ENCODE measurements at regions not wholly inside any gene's neighbourhood (a gene's known extent, or its start where the extent isn't known, plus 50 kb on each side); places are given as distances from the start of the nearest gene placed in this dataset.

DNA sequence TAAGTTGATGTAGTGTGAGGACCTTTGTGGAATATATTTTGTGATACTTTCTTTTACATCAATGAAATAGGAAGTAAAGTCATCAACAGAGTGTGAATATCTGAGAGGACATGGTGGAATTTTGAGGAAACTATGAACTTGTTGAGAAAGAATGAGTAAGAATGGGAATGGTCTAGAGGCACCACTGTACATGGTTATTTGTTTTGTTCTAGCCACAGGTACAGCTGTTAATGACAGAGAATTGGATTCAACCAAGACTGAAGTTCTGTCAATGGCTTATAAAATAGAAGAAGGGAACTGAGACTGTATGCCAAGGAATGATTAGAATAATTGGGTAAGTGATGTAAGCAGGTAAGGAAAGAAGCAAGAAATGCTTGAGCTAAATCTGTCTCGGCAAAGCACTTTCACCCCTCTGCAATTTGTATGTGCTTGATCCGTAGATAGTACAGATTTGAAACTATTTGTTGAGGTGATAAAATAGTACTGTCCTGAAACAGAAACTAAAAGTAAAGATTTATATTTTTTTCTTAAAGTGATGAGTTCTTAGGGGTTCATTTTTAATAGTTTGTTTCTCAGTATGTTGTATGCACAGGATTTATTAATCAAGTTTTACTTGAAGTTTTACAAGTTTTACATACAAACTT lies 468.8 kb upstream of the SMC2 start:
- DNase-seq (ENCODE audit: low spot score) = no peak

DNA sequence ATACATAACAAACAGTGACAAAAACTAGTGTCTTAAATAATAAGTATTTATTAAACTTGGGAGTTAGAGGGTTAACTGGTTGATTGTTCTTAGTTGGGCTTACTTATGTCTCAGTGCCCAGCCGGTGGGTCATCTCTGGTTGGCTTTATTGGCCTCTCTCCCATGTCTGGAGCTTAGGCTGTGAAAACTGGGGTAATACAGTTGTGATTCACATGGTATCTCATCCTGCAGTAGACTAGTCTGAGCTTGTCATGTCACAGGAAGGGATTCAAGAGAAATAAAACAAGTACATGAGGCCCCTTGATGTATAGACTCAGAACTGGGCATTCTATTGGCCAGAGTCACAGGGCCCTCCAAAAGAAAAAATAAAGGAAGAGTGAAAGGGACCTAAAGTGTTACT lies 466.4 kb upstream of the SMC2 start:
- no peak for DNase-seq (ENCODE audit: low spot score)

DNA sequence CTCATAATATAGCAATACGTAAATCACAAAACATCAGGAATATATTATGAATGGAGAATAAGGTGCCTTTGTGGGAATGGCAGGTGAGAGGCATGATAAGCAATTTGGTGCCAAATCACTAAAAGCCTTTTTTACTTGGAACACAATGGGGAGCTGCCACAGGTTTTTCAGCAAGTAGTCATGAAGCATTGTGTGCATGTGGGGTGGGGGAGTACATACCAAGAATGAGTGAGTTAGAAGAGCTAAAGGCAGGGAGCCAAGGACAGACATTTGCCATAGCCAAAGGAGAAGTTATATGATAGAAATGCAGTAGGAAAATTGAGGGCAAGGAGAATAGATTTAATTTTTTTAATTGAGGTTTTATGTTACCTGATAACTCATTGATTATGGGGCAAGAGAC lies 445.0 kb upstream of the SMC2 start:
- DNase-seq (ENCODE audit: low spot score) = no peak

DNA sequence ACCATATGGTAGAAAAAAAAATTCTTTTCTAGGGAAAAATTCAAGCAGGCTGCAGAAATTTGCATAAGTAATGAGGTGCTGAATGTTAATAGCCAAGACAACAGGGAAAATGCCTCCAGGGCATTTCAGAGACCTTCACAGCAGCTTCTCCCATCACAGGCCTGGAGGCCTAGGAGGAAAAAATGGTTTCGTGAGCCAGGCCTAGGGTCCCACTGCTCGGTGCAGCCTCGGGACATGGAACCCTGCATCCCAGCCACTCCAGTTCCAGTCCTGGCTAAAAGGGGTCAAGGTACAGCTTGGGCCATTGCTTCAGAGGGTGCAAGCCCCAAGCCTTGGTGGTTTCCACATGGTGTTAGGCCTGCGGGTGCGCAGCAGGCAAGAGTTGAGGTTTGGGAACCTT lies 436.0 kb upstream of the SMC2 start:
- DNase-seq (ENCODE audit: low spot score) = no peak

DNA sequence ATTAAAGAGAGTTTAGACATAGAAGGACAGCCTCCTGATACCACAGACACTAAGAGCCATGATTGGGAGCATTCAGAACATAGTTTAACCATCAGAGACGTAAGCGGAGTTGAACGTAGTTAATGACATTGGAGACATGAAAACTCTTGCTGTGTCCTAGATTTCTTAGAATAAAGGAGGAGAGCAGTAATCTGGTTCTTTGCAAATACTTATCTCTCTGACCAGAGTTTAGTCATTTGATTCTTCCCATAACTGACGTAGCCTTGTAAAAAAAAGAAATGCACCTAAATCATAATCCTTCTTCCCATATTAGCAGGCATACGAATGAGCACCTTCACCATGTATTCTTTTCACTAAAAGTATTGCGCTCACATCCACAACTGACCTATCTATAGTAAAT lies 433.3 kb upstream of the SMC2 start:
- DNase-seq (ENCODE audit: low spot score) = no peak

DNA sequence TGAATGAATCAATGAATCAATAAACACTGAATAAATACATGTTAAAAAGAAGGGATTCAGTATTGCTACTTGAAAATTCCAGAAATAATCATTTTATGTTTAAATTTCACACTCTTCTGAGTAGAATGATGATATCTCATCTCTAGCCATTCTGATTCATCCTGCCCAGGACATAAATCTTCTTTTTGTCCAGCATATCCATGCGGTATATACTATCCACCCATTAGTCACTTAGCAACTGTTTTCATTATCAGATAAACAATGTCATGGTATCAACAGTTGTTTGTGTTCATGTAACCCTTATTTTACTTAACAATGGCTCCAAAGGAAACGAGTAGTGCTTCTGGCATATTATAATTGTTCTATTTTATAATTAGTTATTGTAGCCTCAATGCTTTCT lies 432.4 kb upstream of the SMC2 start:
- DNase-seq (ENCODE audit: low spot score) = no peak

DNA sequence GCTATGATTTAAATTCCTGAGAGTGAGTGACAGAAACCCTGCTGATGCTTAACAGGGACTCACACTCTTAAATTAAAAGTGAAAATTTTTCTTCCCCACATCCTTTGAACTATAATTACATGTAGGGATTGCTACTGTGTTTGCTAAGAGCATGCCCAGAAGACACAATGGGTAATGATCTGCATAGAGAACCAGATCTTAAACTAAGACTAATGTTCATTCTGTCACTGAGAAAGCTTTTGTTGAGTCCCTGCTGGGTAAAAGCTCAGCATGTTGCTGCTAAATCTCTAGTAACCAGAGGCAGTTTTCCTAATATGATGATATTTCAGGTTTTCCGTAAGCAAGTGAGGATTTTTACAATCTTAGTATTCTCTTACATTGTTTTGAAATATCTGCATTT lies 424.8 kb upstream of the SMC2 start:
- DNase-seq (ENCODE audit: low spot score) = no peak

DNA sequence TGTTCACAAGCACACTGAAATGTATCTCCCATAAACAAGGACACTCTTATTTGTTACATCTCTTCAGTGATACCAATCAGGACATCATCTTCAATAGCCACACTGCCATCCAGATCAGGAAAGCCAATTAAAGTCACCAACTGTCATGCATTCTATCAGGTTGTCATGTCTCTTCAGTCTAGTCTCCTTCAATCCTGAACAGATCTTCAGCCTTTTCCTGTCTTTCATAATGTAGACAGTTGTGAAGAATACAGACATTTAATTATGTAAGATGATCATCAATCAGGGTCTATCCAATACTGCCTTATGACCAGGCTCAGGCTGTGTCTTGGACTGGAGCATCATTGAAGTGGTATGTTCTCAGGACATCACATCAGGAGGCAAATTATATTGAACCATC lies 419.8 kb upstream of the SMC2 start:
- no peak for DNase-seq (ENCODE audit: low spot score)

DNA sequence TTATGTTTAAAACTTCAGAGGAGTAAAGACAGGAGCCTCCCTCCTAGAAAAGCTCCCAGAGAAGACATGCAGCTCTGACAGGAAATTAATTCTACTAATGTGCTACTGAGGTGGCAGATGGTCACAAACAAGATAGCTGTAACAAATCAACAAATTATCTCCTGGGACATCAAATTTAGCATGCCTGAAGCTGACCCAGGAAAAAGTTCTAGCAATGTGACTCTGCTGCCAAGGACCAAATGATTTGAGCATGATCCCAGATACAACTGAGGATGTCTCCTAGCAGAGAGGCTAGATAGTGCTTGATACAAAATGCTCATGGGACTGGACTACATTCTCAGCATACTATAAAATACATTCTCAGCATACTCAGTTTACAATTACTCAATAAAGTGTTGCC lies 413.5 kb upstream of the SMC2 start:
- DNase-seq (ENCODE audit: low spot score) = peak; percentile 1

DNA sequence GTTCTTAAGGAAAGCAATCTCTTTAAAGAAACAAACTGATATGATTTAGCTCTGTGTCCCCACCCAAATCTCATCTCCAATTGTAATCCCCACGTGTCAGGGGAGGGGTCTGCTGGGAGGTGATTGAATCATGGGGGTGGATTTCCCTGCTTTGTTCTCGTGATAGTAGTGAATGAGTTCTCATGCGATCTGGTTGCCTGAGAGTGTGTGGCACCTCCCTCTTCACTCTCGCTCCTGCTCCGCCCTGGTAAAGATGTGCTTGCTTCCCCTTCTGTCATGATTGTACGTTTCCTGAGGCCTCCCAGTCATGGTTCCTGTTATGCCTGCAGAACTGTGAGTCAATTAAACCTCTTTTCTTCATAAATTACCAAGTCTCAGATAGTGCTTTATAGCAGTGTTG lies 412.7 kb upstream of the SMC2 start:
- no peak for DNase-seq (ENCODE audit: low spot score)

DNA sequence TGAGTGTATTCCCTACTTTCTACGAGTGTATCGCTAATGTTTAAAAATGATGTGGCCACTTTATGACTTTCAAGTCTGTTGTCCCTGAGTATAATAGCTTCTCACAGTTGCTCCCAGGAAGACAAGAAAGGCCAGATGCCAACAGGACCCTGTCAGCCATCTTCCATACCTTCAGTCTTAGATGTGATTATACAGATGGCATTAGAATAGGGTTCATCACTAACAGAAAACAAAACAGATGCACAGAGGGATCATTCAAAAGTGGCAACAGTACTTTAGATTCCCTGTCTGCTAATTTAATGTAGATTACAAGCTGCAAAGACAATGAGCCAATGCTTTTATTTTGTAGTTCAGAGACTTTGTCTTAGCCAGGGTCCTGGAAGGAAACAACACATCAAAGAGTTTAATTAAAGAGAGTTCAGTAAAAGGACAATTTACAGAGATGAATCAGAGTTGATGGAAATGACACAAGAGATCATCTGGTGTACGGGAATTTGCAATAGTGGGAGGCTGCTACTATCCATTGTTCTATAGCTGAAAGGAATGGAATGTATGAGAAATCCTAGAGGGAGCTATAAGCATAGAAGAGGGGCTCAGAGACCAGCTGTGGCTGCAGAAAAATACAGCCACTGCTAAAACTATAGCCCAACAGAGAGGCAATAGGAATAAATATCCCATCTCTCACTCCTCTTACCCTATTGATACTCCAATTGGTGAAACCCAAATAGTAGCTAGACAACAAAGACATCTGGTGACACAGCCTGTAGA lies 393.7 kb upstream of the SMC2 start:
- DNase-seq (ENCODE audit: low spot score) = no peak

DNA sequence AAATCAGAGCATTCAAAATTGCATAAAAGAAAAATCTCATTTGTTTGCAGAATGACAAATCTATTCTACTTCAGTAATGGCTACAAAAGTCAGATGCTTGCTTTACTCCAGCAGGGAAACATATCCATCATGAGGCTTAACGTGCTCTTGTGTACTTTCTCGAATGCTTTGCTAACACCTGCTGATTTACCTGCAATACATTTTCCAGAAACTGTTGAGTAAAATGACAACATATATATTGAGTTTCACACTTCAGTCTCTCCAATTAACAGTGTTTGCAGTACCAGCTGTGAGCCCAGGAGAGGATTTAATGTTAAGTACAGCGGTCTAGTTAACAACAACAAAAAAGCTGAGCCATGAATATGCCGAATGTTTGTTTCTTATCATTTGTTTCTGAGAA lies 391.5 kb upstream of the SMC2 start:
- no peak for DNase-seq (ENCODE audit: low spot score)

DNA sequence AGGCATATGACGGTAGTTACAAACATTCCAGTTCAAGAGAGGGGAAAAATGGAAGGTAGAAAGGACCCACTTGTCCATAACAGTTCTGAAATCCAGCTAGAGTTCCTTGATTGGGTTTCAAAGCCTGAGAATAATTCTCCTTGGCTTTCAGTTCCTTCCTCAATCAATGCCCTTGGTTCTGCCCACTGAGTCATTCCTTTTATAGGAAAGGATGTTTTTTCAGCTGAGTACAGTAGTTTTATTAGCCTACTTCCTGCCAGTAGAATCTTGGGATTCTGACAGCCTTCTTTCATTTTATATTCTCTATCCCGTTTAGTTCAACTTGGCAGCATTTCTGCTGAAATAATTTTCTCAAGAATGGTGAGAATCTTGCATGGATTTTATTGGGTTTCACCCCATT lies 386.9 kb upstream of the SMC2 start:
- DNase-seq (ENCODE audit: low spot score) = no peak

DNA sequence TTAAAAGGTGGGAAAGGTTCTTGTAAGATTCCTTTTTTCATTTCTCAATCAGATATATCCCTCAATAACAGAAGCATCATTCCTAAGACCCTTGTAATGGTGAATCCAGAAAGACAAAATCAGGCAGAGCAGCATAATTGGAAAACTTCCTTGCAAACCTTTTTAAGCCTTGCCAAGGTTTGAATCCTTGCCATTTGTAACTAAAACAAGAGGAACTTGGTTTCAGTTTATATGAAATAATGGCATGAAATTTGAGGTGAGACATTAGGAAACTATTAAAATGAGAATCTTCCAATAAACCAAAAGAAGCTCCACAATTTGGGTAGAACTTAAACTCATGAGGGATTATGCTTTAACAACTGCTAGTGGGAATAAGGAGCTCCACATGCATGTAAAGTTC lies 384.7 kb upstream of the SMC2 start:
- no peak for DNase-seq (ENCODE audit: low spot score)

DNA sequence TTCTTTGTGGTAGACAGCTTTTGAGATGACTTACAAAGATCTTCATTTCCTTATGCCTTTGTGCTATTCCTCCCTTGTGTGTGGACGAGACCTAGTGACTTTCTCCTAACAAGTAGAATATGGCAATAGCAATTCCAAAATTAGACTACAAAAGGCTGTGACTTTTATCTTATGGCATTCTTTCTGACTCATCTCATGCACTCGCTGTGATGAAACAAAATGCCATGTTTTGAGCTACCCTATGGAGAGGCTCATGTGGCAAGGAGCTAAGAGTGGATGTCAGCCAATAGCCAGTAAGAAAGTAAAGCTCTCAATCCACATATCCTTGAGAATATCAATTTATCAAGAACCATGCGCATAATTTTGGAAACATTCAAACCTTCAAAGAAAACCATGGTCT lies 380.5 kb upstream of the SMC2 start:
- no peak for DNase-seq (ENCODE audit: low spot score)

DNA sequence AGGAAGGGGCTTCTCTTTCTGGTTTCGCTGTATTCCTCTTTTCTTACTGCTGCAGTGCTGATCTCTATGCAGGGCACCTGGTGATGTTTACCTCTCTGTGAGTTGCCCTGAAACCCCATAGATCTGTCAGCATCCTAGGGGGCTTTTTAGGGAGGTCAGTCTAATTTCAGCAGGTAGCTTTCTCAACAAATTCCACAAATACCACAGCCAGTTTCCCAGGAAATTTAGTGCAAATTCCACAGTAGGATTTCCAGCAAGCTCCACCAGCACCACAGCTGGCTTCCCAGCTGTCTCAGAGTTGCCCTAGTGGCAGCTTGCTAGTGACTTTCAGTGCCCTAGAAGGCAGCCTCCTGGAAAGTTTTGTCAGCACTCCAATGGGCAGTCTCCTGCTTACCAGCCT lies 379.1 kb upstream of the SMC2 start:
- no peak for DNase-seq (ENCODE audit: low spot score)

DNA sequence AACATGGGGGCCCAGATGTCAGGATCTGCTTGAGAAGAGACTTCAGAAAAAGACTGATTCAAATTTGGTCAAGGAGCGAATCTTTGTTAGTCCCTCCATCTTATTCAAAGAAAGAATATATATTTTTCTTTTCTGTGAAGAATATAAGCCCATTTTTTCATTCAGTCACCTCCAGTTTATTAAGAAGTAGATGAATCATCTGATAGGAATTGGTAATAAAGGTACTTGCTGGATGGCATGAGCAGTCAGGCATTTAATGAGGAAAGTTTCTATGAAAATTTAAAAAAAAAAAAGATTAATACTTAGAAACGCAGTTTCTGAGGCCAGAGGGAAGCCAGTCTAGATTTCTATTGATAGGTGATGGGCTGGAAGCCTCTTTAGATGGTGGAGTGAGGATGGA lies 373.1 kb upstream of the SMC2 start:
- DNase-seq (ENCODE audit: low spot score) = no peak

DNA sequence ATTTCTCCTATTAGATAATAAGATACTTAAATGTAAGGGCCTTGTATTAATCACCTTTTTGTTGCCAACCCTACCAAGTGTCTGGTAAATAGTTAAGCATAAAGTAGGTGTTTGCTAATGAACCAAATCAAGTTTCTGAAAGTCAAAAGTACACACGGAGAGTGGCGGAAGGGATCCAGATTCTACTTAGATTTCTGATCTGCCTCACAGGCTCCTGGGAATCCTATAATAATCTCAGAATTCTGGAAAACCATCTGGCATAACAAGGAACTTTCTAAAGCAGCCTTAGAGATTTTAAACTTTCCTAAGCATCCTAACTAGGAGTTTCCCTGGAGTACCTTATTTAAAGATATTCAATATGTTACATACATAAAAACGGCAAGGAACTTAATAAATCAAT lies 363.2 kb upstream of the SMC2 start:
- no peak for DNase-seq (ENCODE audit: low spot score)

DNA sequence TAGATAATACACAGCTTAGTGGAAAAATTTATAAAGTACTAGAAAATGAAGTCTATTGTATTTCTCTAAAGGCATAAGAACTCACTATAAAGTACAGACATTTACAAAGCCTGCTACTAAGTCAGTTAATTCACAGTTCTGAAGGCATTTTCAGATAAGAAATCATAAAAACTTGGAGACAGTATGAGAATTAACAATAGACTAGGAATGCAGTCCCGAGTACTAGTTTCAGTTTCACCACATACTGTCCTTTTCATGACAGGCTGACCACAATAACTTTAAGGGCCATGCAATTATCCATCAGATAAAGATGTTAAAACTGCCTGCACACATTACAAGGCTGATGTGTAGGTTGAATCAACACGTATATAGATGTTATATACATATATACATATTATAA lies 362.6 kb upstream of the SMC2 start:
- no peak for DNase-seq (ENCODE audit: low spot score)

DNA sequence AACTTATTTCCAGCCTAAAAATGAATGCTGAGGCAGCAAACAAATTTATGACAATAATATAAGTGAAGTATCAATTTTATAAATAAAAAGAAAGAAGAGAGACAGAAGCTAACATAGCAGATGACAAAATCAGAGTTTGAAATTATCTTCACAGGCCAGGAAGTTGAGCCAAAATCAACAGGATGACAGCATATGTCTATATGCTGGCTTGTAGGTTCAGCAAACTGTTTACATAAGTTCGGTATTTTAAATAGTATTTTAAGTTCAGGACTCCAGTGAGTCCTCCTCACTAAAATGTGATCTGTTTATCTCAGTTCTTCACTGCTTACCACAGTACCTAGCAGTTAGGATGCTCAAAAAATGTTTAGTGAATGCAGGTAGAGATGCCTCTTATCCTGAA lies 359.6 kb upstream of the SMC2 start:
- no peak for DNase-seq (ENCODE audit: low spot score)

DNA sequence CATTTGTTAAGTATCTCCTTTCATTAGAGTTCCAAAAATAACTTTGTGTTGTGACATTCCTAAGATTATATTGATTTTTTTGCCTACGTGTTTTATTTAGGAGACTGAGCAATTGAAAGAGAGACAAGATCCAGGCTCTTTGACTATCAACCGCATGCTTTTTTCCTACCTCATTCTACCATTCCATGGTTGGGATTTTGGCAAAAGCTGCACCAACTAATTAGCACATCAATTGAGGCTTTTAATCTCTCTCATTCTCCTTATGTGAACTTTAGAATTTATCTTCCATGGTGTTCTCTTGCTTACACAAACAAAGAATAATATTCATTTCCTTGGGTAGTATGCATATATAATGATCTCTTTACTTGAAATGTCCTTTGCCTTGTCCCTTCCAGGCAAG lies 338.7 kb upstream of the SMC2 start:
- DNase-seq (ENCODE audit: low spot score) = no peak

DNA sequence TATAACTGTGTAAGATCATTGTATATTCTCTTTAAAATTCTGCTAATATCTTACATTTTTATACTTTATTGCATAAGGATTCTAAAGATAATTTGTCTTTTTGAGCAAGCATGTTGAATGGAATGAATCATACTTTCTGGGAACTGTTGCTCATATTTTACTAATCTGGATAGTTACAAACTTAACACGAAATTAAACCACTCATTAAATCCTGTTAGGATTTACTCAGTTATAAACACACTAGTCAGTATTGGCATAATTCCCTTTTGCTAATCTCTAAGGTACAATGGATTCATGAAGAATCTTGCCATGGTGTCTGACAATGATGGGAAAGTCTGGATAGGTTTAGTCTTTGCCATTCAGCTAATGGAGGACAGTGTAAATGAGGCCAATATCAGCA lies 338.1 kb upstream of the SMC2 start:
- no peak for DNase-seq (ENCODE audit: low spot score)

DNA sequence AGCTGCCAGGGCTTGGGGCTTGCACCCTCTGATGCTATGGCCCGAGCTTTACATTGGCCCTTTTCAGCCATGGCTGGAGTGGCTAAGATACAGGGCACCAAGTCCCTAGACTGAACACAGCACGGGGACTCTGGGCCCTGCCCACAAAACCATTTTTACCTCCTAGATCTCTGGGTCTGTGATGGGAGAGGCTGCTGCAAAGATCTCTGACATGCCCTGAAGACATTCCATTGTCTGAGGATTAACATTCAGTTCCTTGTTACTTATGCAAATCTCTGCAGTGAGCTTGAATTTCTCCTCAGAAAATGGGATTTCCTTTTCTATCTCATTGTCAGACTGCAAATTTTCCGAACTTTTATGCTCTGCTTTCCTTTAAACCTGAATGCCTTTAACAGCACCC lies 337.0 kb upstream of the SMC2 start:
- no peak for DNase-seq (ENCODE audit: low spot score)

DNA sequence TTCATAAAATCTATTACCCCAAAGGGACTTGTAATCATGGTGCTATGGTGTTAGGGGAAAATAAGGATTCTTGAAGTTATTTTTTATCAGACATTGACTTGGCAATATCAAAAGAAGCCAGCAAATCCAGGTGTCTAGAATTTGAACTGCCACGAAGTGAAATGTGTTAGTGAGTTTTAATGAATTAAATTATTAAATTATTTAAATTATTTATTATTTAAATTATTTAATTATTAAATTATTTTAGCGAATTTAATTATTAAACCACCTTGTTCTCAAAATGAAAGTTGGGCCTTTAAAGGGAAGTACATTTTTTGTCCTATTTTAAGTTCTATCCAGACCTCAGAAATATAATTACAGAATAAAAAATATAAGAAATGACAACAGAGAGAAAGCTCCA lies 332.6 kb upstream of the SMC2 start:
- no peak for DNase-seq (ENCODE audit: low spot score)

All from cerebellar cortex (tissue), 1 donor.